Fibroblast of skin of right quadriceps (primary cell): ENCODE measurements at regions not wholly inside any gene's neighbourhood (a gene's known extent, or its start where the extent isn't known, plus 50 kb on each side); places are given as distances from the start of the nearest gene placed in this dataset.

Experiments used
- DNase-seq: peaks from one replicate; pipeline ENCODE4 v3.0.0-alpha.2; 2013

- DNase-seq = no peak
These were observed 50.2 kb upstream of the SLC66A3 start for GRCh38 chr2:11104794-11105660.
